ENCODE measurements at regions not wholly inside any gene's neighbourhood (a gene's known extent, or its start where the extent isn't known, plus 50 kb on each side); places are given as distances from the start of the nearest gene placed in this dataset.
"Not testable (repeated sequence)": the region's sequence is repeated elsewhere in the genome, so short reads cannot be mapped to it uniquely, and the experiment has no call there.

GRCh38 chr12:59345406-59345805 lies 250.4 kb upstream of the SLC16A7 start:
- Histone ChIP-seq H3K4me3 (no peak overlapping the region), H3K27me3 (no peaks in the 10 kb centered on the region), H3K9me3 (no peaks in the 10 kb centered on the region), H3K36me3 (no peaks in the 10 kb centered on the region), H3K27ac (no peak overlapping the region), H3K4me1 (no peaks in the 10 kb centered on the region)
- no peak for DNase-seq
- no peak for TF ChIP-seq CTCF (IDR thresholded peaks at IDR 0.05)
- intact Hi-C loops (cut with DNase I): no loop called here
- no peak for ATAC-seq

GRCh38 chr12:59344224-59344623 lies 251.6 kb upstream of the SLC16A7 start:
- Histone ChIP-seq H3K27me3 (no peaks in the 10 kb centered on the region), H3K36me3 (no peaks in the 10 kb centered on the region), H3K4me1 (no peaks in the 10 kb centered on the region), H3K27ac (no peak overlapping the region), H3K4me3 (no peak overlapping the region), H3K9me3 (no peaks in the 10 kb centered on the region)
- no peak for TF ChIP-seq CTCF (IDR thresholded peaks at IDR 0.05)
- DNase-seq (no peak), ATAC-seq (no peak)
- intact Hi-C loops (cut with DNase I): no loop called here

DNA sequence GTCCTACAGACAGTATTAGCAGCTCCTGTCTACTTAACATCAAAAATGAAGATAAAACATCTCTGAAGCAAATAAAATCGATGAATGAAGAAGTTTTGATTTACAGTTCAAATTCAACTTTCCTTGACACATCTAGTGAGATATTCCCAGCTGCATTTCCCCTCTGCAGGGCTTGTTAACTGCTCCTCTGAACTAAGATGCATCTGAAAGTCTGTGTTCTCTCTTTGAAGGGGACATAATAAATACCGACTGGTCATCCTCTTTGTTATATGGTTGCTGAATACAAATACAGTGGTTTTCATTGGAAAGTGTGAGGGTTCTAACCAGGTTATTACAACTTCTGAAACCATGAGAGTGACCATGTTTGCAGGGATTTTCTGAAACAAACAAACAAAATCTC lies 266.4 kb upstream of the SLC16A7 start:
- intact Hi-C loops (cut with DNase I): no loop called here
- no peak for DNase-seq
- no peaks in the 10 kb centered on the region for H3K36me3 ChIP-seq
- no peak overlapping the region for H3K4me3 ChIP-seq
- no peaks in the 10 kb centered on the region for H3K4me1 ChIP-seq
- H3K27ac ChIP-seq: no peak overlapping the region
- no peaks in the 10 kb centered on the region for H3K9me3 ChIP-seq
- H3K27me3 ChIP-seq: no peaks in the 10 kb centered on the region
- no peak for TF ChIP-seq CTCF (IDR thresholded peaks at IDR 0.05)
- no peak for ATAC-seq

DNA sequence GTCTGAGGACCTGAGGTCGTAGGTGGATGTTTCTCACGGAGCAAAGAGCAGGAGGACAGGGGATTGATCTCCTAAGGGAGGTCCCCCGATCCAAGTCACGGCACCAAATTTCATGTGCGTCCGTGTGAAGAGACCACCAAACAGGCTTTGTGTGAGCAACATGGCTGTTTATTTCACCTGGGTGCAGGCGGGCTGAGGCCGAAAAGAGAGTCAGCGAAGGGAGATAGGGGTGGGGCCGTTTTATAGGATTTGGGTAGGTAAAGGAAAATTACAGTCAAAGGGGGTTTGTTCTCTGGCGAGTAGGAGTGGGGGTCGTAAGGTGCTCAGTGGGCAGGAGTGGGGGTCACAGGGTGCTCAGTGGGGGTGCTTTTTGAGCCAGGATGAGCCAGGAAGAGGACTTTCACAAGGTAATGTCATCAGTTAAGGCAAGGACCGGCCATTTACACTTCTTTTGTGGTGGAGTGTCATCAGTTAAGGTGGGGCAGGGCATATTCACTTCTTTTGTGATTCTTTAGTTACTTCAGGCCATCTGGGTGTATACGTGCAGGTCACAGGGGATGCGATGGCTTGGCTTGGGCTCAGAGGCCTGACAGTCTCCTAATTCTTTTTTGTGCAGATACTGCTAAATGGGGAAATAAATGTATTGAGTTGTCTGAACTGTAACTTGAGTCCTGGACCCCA lies 267.3 kb upstream of the SLC16A7 start:
- H3K4me1 ChIP-seq; H3K9me3 ChIP-seq; H3K27ac ChIP-seq; ATAC-seq; H3K4me3 ChIP-seq; DNase-seq; H3K36me3 ChIP-seq; intact Hi-C loops (cut with DNase I); H3K27me3 ChIP-seq: not testable (repeated sequence)

DNA sequence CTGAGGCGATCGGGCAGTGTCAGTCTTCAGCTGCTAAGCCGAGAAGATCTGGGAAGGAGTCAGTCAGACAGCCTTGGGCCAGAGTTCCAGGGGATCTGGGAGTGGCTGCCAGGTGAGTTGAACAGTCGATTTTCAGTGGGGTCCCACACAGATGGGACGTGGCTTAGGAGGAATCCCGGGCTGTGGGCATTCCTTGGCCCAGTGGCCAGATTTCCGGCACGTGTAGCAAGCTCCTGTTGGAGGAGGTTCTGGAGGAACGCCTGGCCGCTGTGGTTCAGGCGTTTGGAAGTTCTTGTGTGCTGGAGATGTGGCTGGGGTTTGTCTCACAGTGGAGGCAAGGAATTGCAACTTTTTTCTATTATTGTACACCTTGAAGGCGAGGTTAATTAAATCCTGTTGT lies 269.4 kb upstream of the SLC16A7 start:
- H3K4me3 ChIP-seq; H3K9me3 ChIP-seq; H3K27me3 ChIP-seq; DNase-seq; intact Hi-C loops (cut with DNase I); ATAC-seq; H3K4me1 ChIP-seq; H3K36me3 ChIP-seq; H3K27ac ChIP-seq: not testable (repeated sequence)

DNA sequence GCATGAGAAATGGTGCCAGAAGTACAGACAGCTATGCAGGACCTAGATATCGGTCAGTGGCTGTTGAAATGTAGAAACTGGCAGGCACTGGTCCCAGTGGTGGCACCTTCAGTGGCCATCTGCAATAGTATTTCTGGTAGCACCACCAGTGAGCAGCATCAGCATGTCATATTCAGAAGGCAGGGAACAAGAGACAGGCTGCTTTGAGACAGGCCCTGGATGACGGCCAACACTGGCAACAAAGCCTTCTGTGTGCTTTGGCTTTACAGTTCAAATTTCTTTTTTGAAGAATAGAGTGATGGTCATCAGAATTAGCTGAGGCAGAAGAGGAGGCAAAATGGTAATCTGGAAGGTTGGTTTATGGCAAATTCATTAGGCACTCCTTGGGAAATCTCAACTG lies 273.4 kb upstream of the SLC16A7 start:
- ATAC-seq: no peak
- no peaks in the 10 kb centered on the region for H3K27me3 ChIP-seq
- no peaks in the 10 kb centered on the region for H3K36me3 ChIP-seq
- intact Hi-C loops (cut with DNase I): no loop called here
- H3K4me3 ChIP-seq: no peak overlapping the region
- no peak overlapping the region for H3K27ac ChIP-seq
- no peak for DNase-seq
- no peak for TF ChIP-seq CTCF (IDR thresholded peaks at IDR 0.05)
- H3K4me1 ChIP-seq: no peaks in the 10 kb centered on the region
- H3K9me3 ChIP-seq: no peaks in the 10 kb centered on the region

DNA sequence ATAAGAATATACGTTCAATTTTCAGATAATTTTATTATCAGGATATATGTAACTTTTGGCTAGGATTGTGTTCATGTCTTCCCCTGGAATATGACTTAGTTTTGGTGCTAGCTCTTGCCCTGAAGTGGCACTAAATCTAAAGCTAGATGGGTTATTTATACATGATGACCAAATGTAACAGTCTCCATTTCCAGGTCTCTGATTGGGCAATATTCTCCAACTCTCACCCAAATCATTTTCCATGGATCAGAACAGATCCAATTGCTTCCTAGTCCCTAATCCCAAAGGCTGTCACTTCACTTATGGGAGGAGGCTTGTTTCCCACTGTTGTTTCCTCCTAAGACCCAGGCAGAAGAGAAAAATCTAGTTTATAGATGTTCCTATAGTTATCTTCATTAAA lies 274.6 kb upstream of the SLC16A7 start:
- DNase-seq (no peak), ATAC-seq (no peak)
- TF ChIP-seq CTCF (IDR thresholded peaks at IDR 0.05): no peak
- Histone ChIP-seq H3K4me3 (no peak overlapping the region), H3K4me1 (no peaks in the 10 kb centered on the region), H3K36me3 (no peaks in the 10 kb centered on the region), H3K27ac (no peak overlapping the region), H3K27me3 (no peaks in the 10 kb centered on the region), H3K9me3 (no peaks in the 10 kb centered on the region)
- intact Hi-C loops (cut with DNase I): no loop called here

Measured in upper lobe of right lung (tissue), 1 donor.